HCEC 1CT (cell line): ENCODE measurements at regions not wholly inside any gene's neighbourhood (a gene's known extent, or its start where the extent isn't known, plus 50 kb on each side); places are given as distances from the start of the nearest gene placed in this dataset.
A peak's percentile ranks its signal among the peaks of the same experiment; 100 is the strongest.
"Not testable (repeated sequence)": the region's sequence is repeated elsewhere in the genome, so short reads cannot be mapped to it uniquely, and the experiment has no call there.

Experiments used
- DNase-seq: peaks from one replicate; pipeline ENCODE4 v3.0.0-alpha.2; 2017

GRCh38 chr4:162586266-162586665 is 422.5 kb upstream of the FSTL5 start:
- no peak for DNase-seq

GRCh38 chr4:162582180-162582579 is 418.4 kb upstream of the FSTL5 start:
- DNase-seq = no peak

- no peak for DNase-seq
Observed at GRCh38 chr4:162565730-162566129, 401.9 kb upstream of the FSTL5 start.

- DNase-seq = no peak
Observed at GRCh38 chr4:162560073-162560472, 396.3 kb upstream of the FSTL5 start.

- no peak for DNase-seq
Observed at GRCh38 chr4:162557516-162558106, 393.8 kb upstream of the FSTL5 start.

- DNase-seq = no peak
Observed at GRCh38 chr4:162535121-162535520, 371.3 kb upstream of the FSTL5 start.

GRCh38 chr4:162523171-162523570 is 359.4 kb upstream of the FSTL5 start:
- DNase-seq = no peak

- no peak for DNase-seq
Observed at GRCh38 chr4:162522724-162523123, 358.9 kb upstream of the FSTL5 start.

- DNase-seq = no peak
Observed at GRCh38 chr4:162510937-162511336, 347.1 kb upstream of the FSTL5 start.

- DNase-seq = no peak
Observed at GRCh38 chr4:162510115-162510514, 346.3 kb upstream of the FSTL5 start.

GRCh38 chr4:162509333-162509732 is 345.5 kb upstream of the FSTL5 start:
- no peak for DNase-seq

GRCh38 chr4:162506253-162506652 is 342.5 kb upstream of the FSTL5 start:
- peak; percentile 1 for DNase-seq

GRCh38 chr4:162503868-162504267 is 340.1 kb upstream of the FSTL5 start:
- DNase-seq = no peak

- DNase-seq = no peak
Observed at GRCh38 chr4:162502109-162502508, 338.3 kb upstream of the FSTL5 start.

GRCh38 chr4:162499478-162499877 is 335.7 kb upstream of the FSTL5 start:
- no peak for DNase-seq

- DNase-seq = no peak
Observed at GRCh38 chr4:162498168-162498567, 334.4 kb upstream of the FSTL5 start.

- peak; percentile 28 for DNase-seq
Observed at GRCh38 chr4:162497564-162498167, 333.9 kb upstream of the FSTL5 start.

- no peak for DNase-seq
Observed at GRCh38 chr4:162494935-162495334, 331.1 kb upstream of the FSTL5 start.

- peak; percentile 38 for DNase-seq
Observed at GRCh38 chr4:162485486-162485885, 321.7 kb upstream of the FSTL5 start.

- no peak for DNase-seq
Observed at GRCh38 chr4:162475246-162475645, 311.4 kb upstream of the FSTL5 start.

- no peak for DNase-seq
Observed at GRCh38 chr4:162469977-162470376, 306.2 kb upstream of the FSTL5 start.

GRCh38 chr4:162465356-162465755 is 301.6 kb upstream of the FSTL5 start:
- DNase-seq = not testable (repeated sequence)

- peak; percentile 21 for DNase-seq
Observed at GRCh38 chr4:162461952-162462351, 298.2 kb upstream of the FSTL5 start.

- no peak for DNase-seq
Observed at GRCh38 chr4:162458051-162458450, 294.3 kb upstream of the FSTL5 start.
